ENCODE measurements at regions not wholly inside any gene's neighbourhood (a gene's known extent, or its start where the extent isn't known, plus 50 kb on each side); places are given as distances from the start of the nearest gene placed in this dataset.
A peak's percentile ranks its signal among the peaks of the same experiment; 100 is the strongest.
"Not testable (repeated sequence)": the region's sequence is repeated elsewhere in the genome, so short reads cannot be mapped to it uniquely, and the experiment has no call there.

- H3K27me3 ChIP-seq (ENCODE audit: control insufficient read depth in 1 of 2, insufficient read depth in 2 of 2, low read length in 2 of 2), result peaks cover 0 to 2% of the 10 kb centered on the region in 2 donors
- H3K36me3 ChIP-seq (ENCODE audit: control insufficient read depth in 2 of 2, insufficient read depth in 2 of 2, low read length in 1 of 2), result no peaks in the 10 kb centered on the region
- peak overlapping the region in 1 of 2 donors; percentile 64 for H3K27ac ChIP-seq (ENCODE audit: low read depth in 2 of 2, low read length in 1 of 2)
- no peaks in the 10 kb centered on the region for H3K9me3 ChIP-seq (ENCODE audit: control insufficient read depth in 2 of 2, insufficient read depth in 1 of 2, low read depth in 1 of 2, low read length in 1 of 2)
- H3K4me1 ChIP-seq (ENCODE audit: control insufficient read depth in 2 of 2, insufficient read depth in 2 of 2, low read length in 1 of 2), result peaks cover 3% of the 10 kb centered on the region in 2 donors
- no peak overlapping the region for H3K4me3 ChIP-seq (ENCODE audit: low read depth in 1 of 2, low read length in 2 of 2)
- 73 to 83% methylated on average over 2 of the region's 2 CpGs for WGBS, 2 donors
Observed at GRCh38 chr16:16933861-16934260, 536.9 kb downstream of the XYLT1 start.

DNA sequence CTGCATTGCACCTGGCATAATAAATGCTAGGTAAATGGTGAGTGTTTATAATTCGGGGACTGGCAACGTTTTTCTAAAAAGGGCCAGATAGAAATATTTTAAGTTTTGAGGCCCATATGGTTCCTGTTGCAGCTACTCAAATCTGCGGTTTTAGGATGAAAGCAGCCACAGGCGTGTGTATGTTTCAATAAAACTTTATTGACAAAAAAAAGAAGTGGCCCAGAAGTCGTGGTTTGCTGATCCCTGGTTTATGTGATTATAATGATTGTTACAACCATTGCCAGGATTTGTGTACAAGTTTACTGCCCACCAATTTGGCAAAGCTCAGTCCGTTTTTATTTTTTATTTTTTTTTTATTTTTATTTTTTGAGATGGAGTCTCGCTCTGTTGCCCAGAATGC, 536.1 kb downstream of the XYLT1 start:
- Histone ChIP-seq H3K36me3 (ENCODE audit: control insufficient read depth in 2 of 2, insufficient read depth in 2 of 2, low read length in 1 of 2) (no peaks in the 10 kb centered on the region), H3K9me3 (ENCODE audit: control insufficient read depth in 2 of 2, insufficient read depth in 1 of 2, low read depth in 1 of 2, low read length in 1 of 2) (no peaks in the 10 kb centered on the region), H3K27ac (ENCODE audit: low read depth in 2 of 2, low read length in 1 of 2) (no peak overlapping the region), H3K4me1 (ENCODE audit: control insufficient read depth in 2 of 2, insufficient read depth in 2 of 2, low read length in 1 of 2) (peaks cover 3% of the 10 kb centered on the region in 2 donors), H3K4me3 (ENCODE audit: low read depth in 1 of 2, low read length in 2 of 2) (no peak overlapping the region), H3K27me3 (ENCODE audit: control insufficient read depth in 1 of 2, insufficient read depth in 2 of 2, low read length in 2 of 2) (peaks cover 0 to 2% of the 10 kb centered on the region in 2 donors)
- 90 to 91% methylated on average over 7 of the region's 7 CpGs for WGBS, 2 donors

GRCh38 chr16:16935909-16936308, 534.9 kb downstream of the XYLT1 start:
- H3K4me3 ChIP-seq (ENCODE audit: low read depth in 1 of 2, low read length in 2 of 2); H3K27me3 ChIP-seq (ENCODE audit: control insufficient read depth in 1 of 2, insufficient read depth in 2 of 2, low read length in 2 of 2); H3K36me3 ChIP-seq (ENCODE audit: control insufficient read depth in 2 of 2, insufficient read depth in 2 of 2, low read length in 1 of 2); H3K27ac ChIP-seq (ENCODE audit: low read depth in 2 of 2, low read length in 1 of 2); H3K9me3 ChIP-seq (ENCODE audit: control insufficient read depth in 2 of 2, insufficient read depth in 1 of 2, low read depth in 1 of 2, low read length in 1 of 2); H3K4me1 ChIP-seq (ENCODE audit: control insufficient read depth in 2 of 2, insufficient read depth in 2 of 2, low read length in 1 of 2): not testable (repeated sequence)
- WGBS, 2 donors, result 59 to 74% methylated on average over 4 of the region's 4 CpGs

GRCh38 chr16:16937576-16937975, 533.2 kb downstream of the XYLT1 start:
- Histone ChIP-seq H3K4me1 (ENCODE audit: control insufficient read depth in 2 of 2, insufficient read depth in 2 of 2, low read length in 1 of 2) (peaks cover 3% of the 10 kb centered on the region in 2 donors), H3K4me3 (ENCODE audit: low read depth in 1 of 2, low read length in 2 of 2) (no peak overlapping the region), H3K27me3 (ENCODE audit: control insufficient read depth in 1 of 2, insufficient read depth in 2 of 2, low read length in 2 of 2) (peaks cover 0 to 2% of the 10 kb centered on the region in 2 donors), H3K27ac (ENCODE audit: low read depth in 2 of 2, low read length in 1 of 2) (no peak overlapping the region), H3K9me3 (ENCODE audit: control insufficient read depth in 2 of 2, insufficient read depth in 1 of 2, low read depth in 1 of 2, low read length in 1 of 2) (no peaks in the 10 kb centered on the region), H3K36me3 (ENCODE audit: control insufficient read depth in 2 of 2, insufficient read depth in 2 of 2, low read length in 1 of 2) (no peaks in the 10 kb centered on the region)
- 41 to 68% methylated on average over 2 of the region's 2 CpGs for WGBS, 2 donors

- WGBS, 2 donors, result 30 to 43% methylated on average over 4 of the region's 4 CpGs
- Histone ChIP-seq H3K4me3 (ENCODE audit: low read depth in 1 of 2, low read length in 2 of 2) (no peak overlapping the region), H3K27me3 (ENCODE audit: control insufficient read depth in 1 of 2, insufficient read depth in 2 of 2, low read length in 2 of 2) (peaks cover 0 to 2% of the 10 kb centered on the region in 2 donors), H3K36me3 (ENCODE audit: control insufficient read depth in 2 of 2, insufficient read depth in 2 of 2, low read length in 1 of 2) (no peaks in the 10 kb centered on the region), H3K9me3 (ENCODE audit: control insufficient read depth in 2 of 2, insufficient read depth in 1 of 2, low read depth in 1 of 2, low read length in 1 of 2) (no peaks in the 10 kb centered on the region), H3K27ac (ENCODE audit: low read depth in 2 of 2, low read length in 1 of 2) (no peak overlapping the region), H3K4me1 (ENCODE audit: control insufficient read depth in 2 of 2, insufficient read depth in 2 of 2, low read length in 1 of 2) (peaks cover 3% of the 10 kb centered on the region in 2 donors)
Observed at GRCh38 chr16:16938009-16938408, 532.8 kb downstream of the XYLT1 start.

- peaks cover 0 to 2% of the 10 kb centered on the region in 2 donors for H3K27me3 ChIP-seq (ENCODE audit: control insufficient read depth in 1 of 2, insufficient read depth in 2 of 2, low read length in 2 of 2)
- 72 to 85% methylated on average over 3 of the region's 3 CpGs for WGBS, 2 donors
Observed at GRCh38 chr16:16938980-16939379, 531.8 kb downstream of the XYLT1 start.

GRCh38 chr16:16940351-16940750, 530.4 kb downstream of the XYLT1 start:
- Histone ChIP-seq H3K4me1 (ENCODE audit: control insufficient read depth in 2 of 2, insufficient read depth in 2 of 2, low read length in 1 of 2) (no peaks in the 10 kb centered on the region), H3K9me3 (ENCODE audit: control insufficient read depth in 2 of 2, insufficient read depth in 1 of 2, low read depth in 1 of 2, low read length in 1 of 2) (no peaks in the 10 kb centered on the region), H3K27me3 (ENCODE audit: control insufficient read depth in 1 of 2, insufficient read depth in 2 of 2, low read length in 2 of 2) (peaks cover 0 to 2% of the 10 kb centered on the region in 2 donors), H3K27ac (ENCODE audit: low read depth in 2 of 2, low read length in 1 of 2) (no peak overlapping the region), H3K36me3 (ENCODE audit: control insufficient read depth in 2 of 2, insufficient read depth in 2 of 2, low read length in 1 of 2) (no peaks in the 10 kb centered on the region), H3K4me3 (ENCODE audit: low read depth in 1 of 2, low read length in 2 of 2) (no peak overlapping the region)
- 32 to 47% methylated on average over 7 of the region's 7 CpGs for WGBS, 2 donors

More at GRCh38 chr16:16938980-16939379, 531.8 kb downstream of the XYLT1 start:
- no peak overlapping the region for H3K4me3 ChIP-seq (ENCODE audit: low read depth in 1 of 2, low read length in 2 of 2)
- H3K9me3 ChIP-seq (ENCODE audit: control insufficient read depth in 2 of 2, insufficient read depth in 1 of 2, low read depth in 1 of 2, low read length in 1 of 2), result no peaks in the 10 kb centered on the region
- no peaks in the 10 kb centered on the region for H3K36me3 ChIP-seq (ENCODE audit: control insufficient read depth in 2 of 2, insufficient read depth in 2 of 2, low read length in 1 of 2)
- no peak overlapping the region for H3K27ac ChIP-seq (ENCODE audit: low read depth in 2 of 2, low read length in 1 of 2)
- H3K4me1 ChIP-seq (ENCODE audit: control insufficient read depth in 2 of 2, insufficient read depth in 2 of 2, low read length in 1 of 2), result peaks cover under 1% of the 10 kb centered on the region in 2 donors

- H3K27me3 ChIP-seq (ENCODE audit: control insufficient read depth in 1 of 2, insufficient read depth in 2 of 2, low read length in 2 of 2); H3K4me1 ChIP-seq (ENCODE audit: control insufficient read depth in 2 of 2, insufficient read depth in 2 of 2, low read length in 1 of 2); H3K27ac ChIP-seq (ENCODE audit: low read depth in 2 of 2, low read length in 1 of 2); H3K36me3 ChIP-seq (ENCODE audit: control insufficient read depth in 2 of 2, insufficient read depth in 2 of 2, low read length in 1 of 2); H3K9me3 ChIP-seq (ENCODE audit: control insufficient read depth in 2 of 2, insufficient read depth in 1 of 2, low read depth in 1 of 2, low read length in 1 of 2); H3K4me3 ChIP-seq (ENCODE audit: low read depth in 1 of 2, low read length in 2 of 2): not testable (repeated sequence)
- WGBS, 2 donors, result 74 to 76% methylated on average over 6 of the region's 6 CpGs
Observed at GRCh38 chr16:16942849-16943248, 527.9 kb downstream of the XYLT1 start.

DNA sequence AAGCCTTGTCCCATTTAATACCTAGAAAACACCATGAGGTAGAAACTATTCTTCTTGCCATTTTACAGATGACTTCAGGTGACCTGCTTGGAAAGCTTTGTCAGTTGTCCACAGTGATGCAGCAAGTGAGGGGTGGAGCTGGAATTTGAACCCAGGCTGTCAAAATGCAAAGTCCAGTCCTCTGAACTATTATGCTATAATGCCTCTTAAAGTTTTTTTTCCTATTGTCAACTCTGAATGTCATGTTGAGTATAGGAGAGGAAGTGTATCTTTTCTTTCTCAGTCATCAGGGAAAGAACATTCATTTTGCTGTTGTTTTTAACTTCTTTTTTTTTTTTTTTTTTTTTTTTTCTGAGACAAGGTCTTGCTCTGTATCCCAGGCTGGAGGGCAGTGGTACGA, 525.6 kb downstream of the XYLT1 start:
- WGBS, 2 donors, result 65 to 88% methylated on average over 1 of the region's 1 CpG
- no peaks in the 10 kb centered on the region for H3K9me3 ChIP-seq (ENCODE audit: control insufficient read depth in 2 of 2, insufficient read depth in 1 of 2, low read depth in 1 of 2, low read length in 1 of 2)
- no peaks in the 10 kb centered on the region for H3K4me1 ChIP-seq (ENCODE audit: control insufficient read depth in 2 of 2, insufficient read depth in 2 of 2, low read length in 1 of 2)
- no peak overlapping the region for H3K4me3 ChIP-seq (ENCODE audit: low read depth in 1 of 2, low read length in 2 of 2)
- no peak overlapping the region for H3K27ac ChIP-seq (ENCODE audit: low read depth in 2 of 2, low read length in 1 of 2)
- H3K27me3 ChIP-seq (ENCODE audit: control insufficient read depth in 1 of 2, insufficient read depth in 2 of 2, low read length in 2 of 2), result no peaks in the 10 kb centered on the region
- H3K36me3 ChIP-seq (ENCODE audit: control insufficient read depth in 2 of 2, insufficient read depth in 2 of 2, low read length in 1 of 2), result no peaks in the 10 kb centered on the region

DNA sequence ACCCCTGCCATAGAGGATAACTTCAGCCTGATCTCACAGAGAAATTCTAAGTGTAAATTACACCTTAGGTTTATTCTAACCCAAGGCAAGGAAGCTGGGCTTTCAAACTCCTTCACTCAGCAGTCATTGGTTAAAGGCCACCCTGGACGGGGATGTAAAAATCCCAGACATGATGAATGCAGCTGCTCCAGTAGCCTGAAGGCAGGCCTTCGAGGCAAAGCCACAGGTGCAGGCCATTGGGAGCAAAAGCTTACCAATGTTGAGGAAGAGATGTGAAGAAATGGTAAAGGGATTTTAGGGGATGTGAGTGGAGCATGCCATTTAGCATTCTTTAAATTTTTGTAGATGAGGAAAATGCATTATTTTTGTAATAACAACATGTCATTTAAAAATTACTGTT, 514.4 kb downstream of the XYLT1 start:
- H3K4me1 ChIP-seq (ENCODE audit: control insufficient read depth in 2 of 2, insufficient read depth in 2 of 2, low read length in 1 of 2), result no peaks in the 10 kb centered on the region
- WGBS, 2 donors, result 49 to 52% methylated on average over 2 of the region's 2 CpGs
- peaks cover 0 to 4% of the 10 kb centered on the region in 2 donors for H3K9me3 ChIP-seq (ENCODE audit: control insufficient read depth in 2 of 2, insufficient read depth in 1 of 2, low read depth in 1 of 2, low read length in 1 of 2)
- H3K27me3 ChIP-seq (ENCODE audit: control insufficient read depth in 1 of 2, insufficient read depth in 2 of 2, low read length in 2 of 2), result no peaks in the 10 kb centered on the region
- no peak overlapping the region for H3K27ac ChIP-seq (ENCODE audit: low read depth in 2 of 2, low read length in 1 of 2)
- no peak overlapping the region for H3K4me3 ChIP-seq (ENCODE audit: low read depth in 1 of 2, low read length in 2 of 2)
- H3K36me3 ChIP-seq (ENCODE audit: control insufficient read depth in 2 of 2, insufficient read depth in 2 of 2, low read length in 1 of 2), result no peaks in the 10 kb centered on the region
